ENCODE measurements at regions not wholly inside any gene's neighbourhood (a gene's known extent, or its start where the extent isn't known, plus 50 kb on each side); places are given as distances from the start of the nearest gene placed in this dataset.

GRCh38 chr5:104751969-104752368 lies 1189.4 kb upstream of the NUDT12 start:
- TF ChIP-seq CTCF (conservative IDR thresholded peaks at IDR 0.05; ENCODE audit: low read depth, low read length), result no peak
- no peak for DNase-seq (ENCODE audit: low read depth)
- no peak overlapping the region for H3K4me3 ChIP-seq (ENCODE audit: low read length)

GRCh38 chr5:104739905-104740304 lies 1177.3 kb upstream of the NUDT12 start:
- TF ChIP-seq CTCF (conservative IDR thresholded peaks at IDR 0.05; ENCODE audit: low read depth, low read length), result no peak
- no peak overlapping the region for H3K4me3 ChIP-seq (ENCODE audit: low read length)

GRCh38 chr5:104739503-104739902 lies 1176.9 kb upstream of the NUDT12 start:
- no peak for TF ChIP-seq CTCF (conservative IDR thresholded peaks at IDR 0.05; ENCODE audit: low read depth, low read length)
- no peak for DNase-seq (ENCODE audit: low read depth)
- no peak overlapping the region for H3K4me3 ChIP-seq (ENCODE audit: low read length)

More at GRCh38 chr5:104739905-104740304, 1177.3 kb upstream of the NUDT12 start:
- DNase-seq (ENCODE audit: low read depth), result no peak

GRCh38 chr5:104736073-104736472 lies 1173.5 kb upstream of the NUDT12 start:
- TF ChIP-seq CTCF (conservative IDR thresholded peaks at IDR 0.05; ENCODE audit: low read depth, low read length), result no peak
- no peak overlapping the region for H3K4me3 ChIP-seq (ENCODE audit: low read length)
- DNase-seq (ENCODE audit: low read depth), result no peak

DNA sequence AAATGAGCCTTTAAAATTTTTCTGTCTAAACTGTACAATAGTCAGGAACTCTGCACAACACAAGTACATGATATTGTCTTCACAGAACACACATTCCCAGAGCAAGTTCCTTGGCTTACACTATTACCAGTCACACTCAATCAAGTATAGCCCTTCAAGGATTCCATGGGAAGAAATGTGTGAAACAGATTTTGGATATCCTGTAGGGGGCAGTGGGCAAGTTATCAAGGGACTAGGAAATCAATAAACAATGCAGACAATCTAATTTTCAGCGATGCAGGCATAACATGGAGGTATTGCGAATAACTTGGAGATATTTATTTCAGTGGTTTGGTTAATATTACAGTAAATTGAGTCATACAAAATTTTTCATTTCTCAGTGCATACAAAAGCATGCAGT lies 1171.5 kb upstream of the NUDT12 start:
- no peak overlapping the region for H3K4me3 ChIP-seq (ENCODE audit: low read length)
- DNase-seq (ENCODE audit: low read depth), result no peak
- no peak for TF ChIP-seq CTCF (conservative IDR thresholded peaks at IDR 0.05; ENCODE audit: low read depth, low read length)

- DNase-seq (ENCODE audit: low read depth), result no peak
- no peak for TF ChIP-seq CTCF (conservative IDR thresholded peaks at IDR 0.05; ENCODE audit: low read depth, low read length)
- H3K4me3 ChIP-seq (ENCODE audit: low read length), result no peak overlapping the region
These were observed 1170.6 kb upstream of the NUDT12 start for GRCh38 chr5:104733063-104733669.

DNA sequence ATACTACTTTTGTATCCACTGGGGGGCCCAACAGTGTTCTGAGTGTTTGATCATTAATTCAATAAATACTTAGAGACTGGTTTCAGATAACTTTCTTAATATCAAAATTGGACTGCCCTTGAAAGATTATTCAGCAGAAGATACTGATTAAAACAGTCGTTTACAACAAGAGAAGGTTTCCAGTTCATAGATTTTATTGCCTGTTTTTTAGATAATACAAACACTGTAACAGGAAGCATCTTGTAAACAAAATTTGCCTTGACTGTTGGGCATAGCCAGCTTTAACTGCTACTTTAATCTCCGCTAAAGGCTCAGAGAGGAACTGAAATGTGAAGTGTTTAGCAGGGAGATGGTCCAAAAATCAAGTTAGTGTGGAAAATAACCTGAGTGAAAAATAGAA lies 1168.7 kb upstream of the NUDT12 start:
- no peak overlapping the region for H3K4me3 ChIP-seq (ENCODE audit: low read length)
- DNase-seq (ENCODE audit: low read depth), result no peak
- TF ChIP-seq CTCF (conservative IDR thresholded peaks at IDR 0.05; ENCODE audit: low read depth, low read length), result no peak
